ENCODE measurements at regions not wholly inside any gene's neighbourhood (a gene's known extent, or its start where the extent isn't known, plus 50 kb on each side); places are given as distances from the start of the nearest gene placed in this dataset.

- TF ChIP-seq CSDC2 (CRISPR knock-in tag; IDR thresholded peaks at IDR 0.05) (no peak), ZNF565 (CRISPR knock-in tag; conservative IDR thresholded peaks at IDR 0.05; ENCODE audit: low read depth) (no peak), PATZ1 (CRISPR knock-in tag; IDR thresholded peaks at IDR 0.05; ENCODE audit: borderline replicate concordance) (no peak), RARB (CRISPR knock-in tag; IDR thresholded peaks at IDR 0.05) (no peak), CSRNP3 (CRISPR knock-in tag; IDR thresholded peaks at IDR 0.05) (no peak), CREB5 (CRISPR knock-in tag; IDR thresholded peaks at IDR 0.05; ENCODE audit: low read depth) (no peak), BACH2 (CRISPR knock-in tag; IDR thresholded peaks at IDR 0.05; ENCODE audit: borderline replicate concordance) (no peak), PPARA (CRISPR knock-in tag; IDR thresholded peaks at IDR 0.05; ENCODE audit: borderline replicate concordance) (no peak), SNAI2 (CRISPR knock-in tag; IDR thresholded peaks at IDR 0.05) (no peak), ZFP3 (CRISPR knock-in tag; IDR thresholded peaks at IDR 0.05) (no peak), ESRRG (CRISPR knock-in tag; IDR thresholded peaks at IDR 0.05) (no peak), GLIS3 (CRISPR knock-in tag; IDR thresholded peaks at IDR 0.05) (no peak), ZNF8 (CRISPR knock-in tag; IDR thresholded peaks at IDR 0.05) (no peak)
- TF ChIP-seq, protein P1, sequence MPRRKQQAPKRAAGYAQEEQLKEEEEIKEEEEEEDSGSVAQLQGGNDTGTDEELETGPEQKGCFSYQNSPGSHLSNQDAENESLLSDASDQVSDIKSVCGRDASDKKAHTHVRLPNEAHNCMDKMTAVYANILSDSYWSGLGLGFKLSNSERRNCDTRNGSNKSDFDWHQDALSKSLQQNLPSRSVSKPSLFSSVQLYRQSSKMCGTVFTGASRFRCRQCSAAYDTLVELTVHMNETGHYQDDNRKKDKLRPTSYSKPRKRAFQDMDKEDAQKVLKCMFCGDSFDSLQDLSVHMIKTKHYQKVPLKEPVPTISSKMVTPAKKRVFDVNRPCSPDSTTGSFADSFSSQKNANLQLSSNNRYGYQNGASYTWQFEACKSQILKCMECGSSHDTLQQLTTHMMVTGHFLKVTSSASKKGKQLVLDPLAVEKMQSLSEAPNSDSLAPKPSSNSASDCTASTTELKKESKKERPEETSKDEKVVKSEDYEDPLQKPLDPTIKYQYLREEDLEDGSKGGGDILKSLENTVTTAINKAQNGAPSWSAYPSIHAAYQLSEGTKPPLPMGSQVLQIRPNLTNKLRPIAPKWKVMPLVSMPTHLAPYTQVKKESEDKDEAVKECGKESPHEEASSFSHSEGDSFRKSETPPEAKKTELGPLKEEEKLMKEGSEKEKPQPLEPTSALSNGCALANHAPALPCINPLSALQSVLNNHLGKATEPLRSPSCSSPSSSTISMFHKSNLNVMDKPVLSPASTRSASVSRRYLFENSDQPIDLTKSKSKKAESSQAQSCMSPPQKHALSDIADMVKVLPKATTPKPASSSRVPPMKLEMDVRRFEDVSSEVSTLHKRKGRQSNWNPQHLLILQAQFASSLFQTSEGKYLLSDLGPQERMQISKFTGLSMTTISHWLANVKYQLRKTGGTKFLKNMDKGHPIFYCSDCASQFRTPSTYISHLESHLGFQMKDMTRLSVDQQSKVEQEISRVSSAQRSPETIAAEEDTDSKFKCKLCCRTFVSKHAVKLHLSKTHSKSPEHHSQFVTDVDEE (CRISPR knock-in tag; IDR thresholded peaks at IDR 0.05) = no peak
Observed at GRCh38 chr6:25154034-25154596, 125.1 kb upstream of the CARMIL1 start.

Data from SK-N-SH treated with all-trans-retinoic acid at 6 μM for 48 hours (cell line).